Prostate gland (tissue), 2 donors: ENCODE measurements at regions not wholly inside any gene's neighbourhood (a gene's known extent, or its start where the extent isn't known, plus 50 kb on each side); places are given as distances from the start of the nearest gene placed in this dataset.

Experiments
- POLR2AphosphoS5 ChIP-seq: sonication (generic); formaldehyde crosslinking; IDR thresholded peaks from one replicate; pipeline ENCODE4 v1.6.1; 2017; ENCODE audit warnings: antibody characterized with exemption
- TF ChIP-seq, protein P1 (sequence below), 4 experiments: fragments of 200-600 bp in 2 of 4; fragments of 450-650 bp in 2 of 4; sonication (generic) in 2 of 4; IDR thresholded peaks; 1 replicate in 3 of 4; 2 replicates in 1 of 4; pipeline ENCODE4 v1.5.1; 2016 to 2019; ENCODE audit warnings: antibody characterized with exemption in 4 of 4, mild to moderate bottlenecking in 2 of 4, moderate library complexity in 2 of 4

DNA sequence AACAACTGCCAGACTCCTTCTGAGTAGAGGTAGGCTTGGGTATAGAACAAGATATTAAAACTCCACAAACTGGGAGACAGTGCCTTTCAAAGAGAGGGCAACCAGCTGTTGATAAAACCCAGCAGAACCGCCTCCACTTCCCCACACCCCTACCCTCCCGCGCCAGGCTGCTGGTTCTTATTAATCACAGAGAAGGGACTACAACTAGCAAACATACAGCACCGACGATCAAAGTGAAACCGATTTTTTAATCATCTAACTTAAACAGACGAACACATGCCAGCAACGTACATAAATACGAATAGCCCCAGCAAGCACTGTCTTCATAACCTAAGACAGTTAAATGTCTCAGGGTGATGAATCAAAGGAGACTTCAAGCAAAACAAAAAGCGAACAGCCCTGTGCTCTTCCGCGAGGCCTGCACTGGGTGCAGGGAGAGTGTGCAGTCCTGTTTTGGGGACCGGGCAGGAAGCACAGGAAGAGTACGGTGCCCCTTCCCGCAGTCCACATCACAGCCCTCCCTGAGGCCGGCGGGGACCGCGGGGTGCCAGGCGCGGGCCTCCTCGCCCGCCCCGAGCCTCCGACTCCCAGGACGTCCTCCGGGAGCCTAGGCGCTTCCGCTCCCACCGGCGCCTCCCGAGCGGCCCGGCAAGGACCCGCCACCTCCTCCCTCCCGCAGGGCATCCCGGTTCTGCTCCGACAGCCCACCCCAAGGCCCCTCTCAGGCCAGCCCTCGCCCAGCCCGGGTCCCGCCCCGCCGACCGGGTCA is 75.1 kb upstream of the VGLL4 start:
- TF ChIP-seq, protein P1, sequence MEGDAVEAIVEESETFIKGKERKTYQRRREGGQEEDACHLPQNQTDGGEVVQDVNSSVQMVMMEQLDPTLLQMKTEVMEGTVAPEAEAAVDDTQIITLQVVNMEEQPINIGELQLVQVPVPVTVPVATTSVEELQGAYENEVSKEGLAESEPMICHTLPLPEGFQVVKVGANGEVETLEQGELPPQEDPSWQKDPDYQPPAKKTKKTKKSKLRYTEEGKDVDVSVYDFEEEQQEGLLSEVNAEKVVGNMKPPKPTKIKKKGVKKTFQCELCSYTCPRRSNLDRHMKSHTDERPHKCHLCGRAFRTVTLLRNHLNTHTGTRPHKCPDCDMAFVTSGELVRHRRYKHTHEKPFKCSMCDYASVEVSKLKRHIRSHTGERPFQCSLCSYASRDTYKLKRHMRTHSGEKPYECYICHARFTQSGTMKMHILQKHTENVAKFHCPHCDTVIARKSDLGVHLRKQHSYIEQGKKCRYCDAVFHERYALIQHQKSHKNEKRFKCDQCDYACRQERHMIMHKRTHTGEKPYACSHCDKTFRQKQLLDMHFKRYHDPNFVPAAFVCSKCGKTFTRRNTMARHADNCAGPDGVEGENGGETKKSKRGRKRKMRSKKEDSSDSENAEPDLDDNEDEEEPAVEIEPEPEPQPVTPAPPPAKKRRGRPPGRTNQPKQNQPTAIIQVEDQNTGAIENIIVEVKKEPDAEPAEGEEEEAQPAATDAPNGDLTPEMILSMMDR (IDR thresholded peaks at IDR 0.05): no peak
- no peak for TF ChIP-seq POLR2AphosphoS5
